Mesodermal cell (in vitro differentiated cells): ENCODE measurements at regions not wholly inside any gene's neighbourhood (a gene's known extent, or its start where the extent isn't known, plus 50 kb on each side); places are given as distances from the start of the nearest gene placed in this dataset.

Experiments
- H3K27ac ChIP-seq: 2 replicates; pipeline ENCODE4 v1.7.0; 2013; ENCODE audit warnings: mild to moderate bottlenecking, low read depth, low read length, moderate library complexity; ENCODE audit not compliant: severe bottlenecking
- H3K36me3 ChIP-seq: 2 replicates; pipeline ENCODE4 v1.7.1; 2013; ENCODE audit warnings: mild to moderate bottlenecking, low read length, moderate library complexity; ENCODE audit not compliant: control insufficient read depth, insufficient read depth
- H3K4me1 ChIP-seq: one replicate; pipeline ENCODE4 v1.7.1; 2013; ENCODE audit warnings: mild to moderate bottlenecking, low read length; ENCODE audit not compliant: insufficient read depth, control insufficient read depth, poor library complexity, severe bottlenecking
- H3K4me3 ChIP-seq: 2 replicates; pipeline ENCODE4 v1.7.0; 2013; ENCODE audit warnings: low read length, control low read depth, mild to moderate bottlenecking; ENCODE audit not compliant: insufficient read depth, poor library complexity, severe bottlenecking; ENCODE audit errors: extremely low read depth
- H3K9me3 ChIP-seq: 2 replicates; pipeline ENCODE4 v1.7.1; 2013; ENCODE audit warnings: mild to moderate bottlenecking, low read length, moderate library complexity; ENCODE audit not compliant: control insufficient read depth
- WGBS, 2 experiments: methylation state at CpG; one replicate each; pipeline ENCODE4 v1.1.5; 2013; ENCODE audit warnings: missing lambda C conversion rate in 2 of 2; ENCODE audit not compliant: insufficient coverage in 2 of 2; 5-methylcytosine and 5-hydroxymethylcytosine counted together

- Histone ChIP-seq H3K9me3 (no peaks in the 10 kb centered on the region), H3K4me1 (peaks cover 9% of the 10 kb centered on the region), H3K27ac (no peak overlapping the region), H3K36me3 (no peaks in the 10 kb centered on the region), H3K4me3 (no peak overlapping the region)
- 75 to 80% methylated on average over 1 of the region's 1 CpG for WGBS, 2 experiments
Measured at GRCh38 chr1:162987866-162988265, 81.3 kb upstream of the RGS4 start.

GRCh38 chr1:162985816-162986435 lies 83.2 kb upstream of the RGS4 start:
- no peaks in the 10 kb centered on the region for H3K9me3 ChIP-seq
- no peak overlapping the region for H3K4me3 ChIP-seq
- no peak overlapping the region for H3K27ac ChIP-seq
- H3K36me3 ChIP-seq = no peaks in the 10 kb centered on the region
- no CpG with 5 or more reads among the region's 3 CpGs for WGBS, 2 experiments
- H3K4me1 ChIP-seq = peaks cover 9% of the 10 kb centered on the region

GRCh38 chr1:162984699-162985098 lies 84.5 kb upstream of the RGS4 start:
- Histone ChIP-seq H3K36me3 (no peaks in the 10 kb centered on the region), H3K27ac (no peak overlapping the region), H3K4me3 (no peak overlapping the region), H3K4me1 (peaks cover 9% of the 10 kb centered on the region), H3K9me3 (no peaks in the 10 kb centered on the region)
- no CpG with 5 or more reads among the region's 2 CpGs for WGBS, 2 experiments

GRCh38 chr1:162983671-162984425 lies 85.3 kb upstream of the RGS4 start:
- WGBS, 2 experiments = no CpG with 5 or more reads among the region's 3 CpGs
- Histone ChIP-seq H3K36me3 (no peaks in the 10 kb centered on the region), H3K27ac (no peak overlapping the region), H3K4me1 (peaks cover 9% of the 10 kb centered on the region), H3K9me3 (no peaks in the 10 kb centered on the region), H3K4me3 (no peak overlapping the region)

GRCh38 chr1:162982364-162982763 lies 86.8 kb upstream of the RGS4 start:
- Histone ChIP-seq H3K4me3 (no peak overlapping the region), H3K36me3 (no peaks in the 10 kb centered on the region), H3K27ac (no peak overlapping the region), H3K4me1 (peaks cover 15% of the 10 kb centered on the region), H3K9me3 (no peaks in the 10 kb centered on the region)

- Histone ChIP-seq H3K36me3 (no peaks in the 10 kb centered on the region), H3K4me1 (peaks cover 6% of the 10 kb centered on the region), H3K27ac (no peak overlapping the region), H3K4me3 (no peak overlapping the region), H3K9me3 (no peaks in the 10 kb centered on the region)
- 94 to 95% methylated on average over 5 to 7 of the region's 8 CpGs for WGBS, 2 experiments
Measured at GRCh38 chr1:162977944-162978568, 91.1 kb upstream of the RGS4 start.

- WGBS, 2 experiments = 84 to 96% methylated on average over 2 of the region's 3 CpGs
- Histone ChIP-seq H3K4me1 (peaks cover 6% of the 10 kb centered on the region), H3K36me3 (no peaks in the 10 kb centered on the region), H3K4me3 (no peak overlapping the region), H3K27ac (no peak overlapping the region), H3K9me3 (no peaks in the 10 kb centered on the region)
Measured at GRCh38 chr1:162976628-162977027, 92.5 kb upstream of the RGS4 start.

- Histone ChIP-seq H3K27ac (no peak overlapping the region), H3K36me3 (no peaks in the 10 kb centered on the region), H3K4me1 (peaks cover 6% of the 10 kb centered on the region), H3K9me3 (no peaks in the 10 kb centered on the region), H3K4me3 (no peak overlapping the region)
Measured at GRCh38 chr1:162974810-162975209, 94.4 kb upstream of the RGS4 start.

GRCh38 chr1:162973381-162973795 lies 95.8 kb upstream of the RGS4 start:
- H3K4me3 ChIP-seq = no peak overlapping the region
- no peaks in the 10 kb centered on the region for H3K36me3 ChIP-seq
- H3K27ac ChIP-seq = no peak overlapping the region
- peaks cover 6% of the 10 kb centered on the region for H3K4me1 ChIP-seq
- no peaks in the 10 kb centered on the region for H3K9me3 ChIP-seq

- WGBS, 2 experiments = 100% methylated on average over 1 to 2 of the region's 4 CpGs
- Histone ChIP-seq H3K4me1 (peaks cover under 1% of the 10 kb centered on the region), H3K36me3 (no peaks in the 10 kb centered on the region), H3K9me3 (no peaks in the 10 kb centered on the region), H3K4me3 (no peak overlapping the region), H3K27ac (no peak overlapping the region)
Measured at GRCh38 chr1:162972773-162973172, 96.4 kb upstream of the RGS4 start.

- H3K27ac ChIP-seq = no peak overlapping the region
- WGBS, 2 experiments = 82 to 86% methylated on average over 1 to 3 of the region's 3 CpGs
- H3K4me3 ChIP-seq = no peak overlapping the region
- no peaks in the 10 kb centered on the region for H3K4me1 ChIP-seq
- no peaks in the 10 kb centered on the region for H3K36me3 ChIP-seq
- H3K9me3 ChIP-seq = no peaks in the 10 kb centered on the region
Measured at GRCh38 chr1:162970021-162970420, 99.1 kb upstream of the RGS4 start.
